SJCRH30 (cell line): ENCODE measurements at regions not wholly inside any gene's neighbourhood (a gene's known extent, or its start where the extent isn't known, plus 50 kb on each side); places are given as distances from the start of the nearest gene placed in this dataset.

Experiments
- DNase-seq, 2 experiments: peaks; one replicate each; pipeline ENCODE4 v3.0.0-alpha.2; 2015 to 2020
- H3K27ac ChIP-seq: fragments of 250-450 bp; sonication (Bioruptor Pico); 2 replicates; pipeline ENCODE4 v1.5.1; 2020; ENCODE audit warnings: mild to moderate bottlenecking, moderate library complexity
- H3K27me3 ChIP-seq: fragments of 250-450 bp; sonication (Bioruptor Pico); 2 replicates; pipeline ENCODE4 v1.5.1; 2020; ENCODE audit warnings: mild to moderate bottlenecking, moderate library complexity
- H3K36me3 ChIP-seq: fragments of 250-450 bp; sonication (Bioruptor Pico); 2 replicates; pipeline ENCODE4 v1.5.1; 2020; ENCODE audit warnings: mild to moderate bottlenecking, moderate library complexity
- H3K4me1 ChIP-seq: fragments of 250-450 bp; sonication (Bioruptor Pico); 2 replicates; pipeline ENCODE4 v1.5.1; 2020; ENCODE audit warnings: mild to moderate bottlenecking, moderate library complexity
- H3K4me3 ChIP-seq: fragments of 250-450 bp; sonication (Bioruptor Pico); 2 replicates; pipeline ENCODE4 v1.5.1; 2020; ENCODE audit warnings: mild to moderate bottlenecking, moderate library complexity
- H3K9me3 ChIP-seq: fragments of 250-450 bp; sonication (Bioruptor Pico); replicated peaks from 2 replicates; pipeline ENCODE4 v1.5.1; 2020; ENCODE audit warnings: mild to moderate bottlenecking, moderate library complexity

- DNase-seq, result no peak
- Histone ChIP-seq H3K9me3 (no peaks in the 10 kb centered on the region), H3K27ac (no peak overlapping the region), H3K36me3 (no peaks in the 10 kb centered on the region), H3K4me3 (no peak overlapping the region), H3K4me1 (no peaks in the 10 kb centered on the region), H3K27me3 (no peaks in the 10 kb centered on the region)
Measured at GRCh38 chrY:8151561-8151960, 1185.7 kb upstream of the TSPY4 start.

- no peaks in the 10 kb centered on the region for H3K27me3 ChIP-seq
- no peak overlapping the region for H3K27ac ChIP-seq
- DNase-seq, result no peak
- no peaks in the 10 kb centered on the region for H3K36me3 ChIP-seq
- H3K4me3 ChIP-seq, result no peak overlapping the region
- no peaks in the 10 kb centered on the region for H3K9me3 ChIP-seq
- H3K4me1 ChIP-seq, result no peaks in the 10 kb centered on the region
Measured at GRCh38 chrY:8128578-8128977, 1208.7 kb upstream of the TSPY4 start.

GRCh38 chrY:8125907-8126571 lies 1211.2 kb upstream of the TSPY4 start:
- H3K4me1 ChIP-seq, result no peaks in the 10 kb centered on the region
- no peaks in the 10 kb centered on the region for H3K36me3 ChIP-seq
- no peak for DNase-seq
- H3K4me3 ChIP-seq, result no peak overlapping the region
- H3K27me3 ChIP-seq, result no peaks in the 10 kb centered on the region
- H3K27ac ChIP-seq, result no peak overlapping the region
- H3K9me3 ChIP-seq, result no peaks in the 10 kb centered on the region

- Histone ChIP-seq H3K9me3 (no peaks in the 10 kb centered on the region), H3K36me3 (no peaks in the 10 kb centered on the region), H3K4me3 (no peak overlapping the region), H3K4me1 (no peaks in the 10 kb centered on the region), H3K27me3 (no peaks in the 10 kb centered on the region), H3K27ac (no peak overlapping the region)
- no peak for DNase-seq
Measured at GRCh38 chrY:8121825-8122224, 1210.3 kb upstream of the AMELY start.

GRCh38 chrY:8094429-8094828 lies 1182.9 kb upstream of the AMELY start:
- no peak overlapping the region for H3K27ac ChIP-seq
- DNase-seq, result no peak
- no peaks in the 10 kb centered on the region for H3K4me1 ChIP-seq
- no peaks in the 10 kb centered on the region for H3K9me3 ChIP-seq
- no peaks in the 10 kb centered on the region for H3K36me3 ChIP-seq
- no peaks in the 10 kb centered on the region for H3K27me3 ChIP-seq
- H3K4me3 ChIP-seq, result no peak overlapping the region

GRCh38 chrY:8092926-8093325 lies 1181.4 kb upstream of the AMELY start:
- H3K4me3 ChIP-seq, result no peak overlapping the region
- H3K36me3 ChIP-seq, result no peaks in the 10 kb centered on the region
- no peak overlapping the region for H3K27ac ChIP-seq
- H3K4me1 ChIP-seq, result no peaks in the 10 kb centered on the region
- no peak for DNase-seq
- no peaks in the 10 kb centered on the region for H3K27me3 ChIP-seq
- no peaks in the 10 kb centered on the region for H3K9me3 ChIP-seq

- no peak overlapping the region for H3K27ac ChIP-seq
- no peak for DNase-seq
- no peaks in the 10 kb centered on the region for H3K4me1 ChIP-seq
- H3K9me3 ChIP-seq, result no peaks in the 10 kb centered on the region
- no peaks in the 10 kb centered on the region for H3K27me3 ChIP-seq
- no peaks in the 10 kb centered on the region for H3K36me3 ChIP-seq
- no peak overlapping the region for H3K4me3 ChIP-seq
Measured at GRCh38 chrY:8085925-8086324, 1174.4 kb upstream of the AMELY start.

GRCh38 chrY:8084192-8084591 lies 1172.6 kb upstream of the AMELY start:
- no peak overlapping the region for H3K4me3 ChIP-seq
- DNase-seq, result no peak
- no peaks in the 10 kb centered on the region for H3K4me1 ChIP-seq
- H3K36me3 ChIP-seq, result no peaks in the 10 kb centered on the region
- H3K9me3 ChIP-seq, result no peaks in the 10 kb centered on the region
- H3K27me3 ChIP-seq, result no peaks in the 10 kb centered on the region
- H3K27ac ChIP-seq, result no peak overlapping the region

- no peak for DNase-seq
- no peak overlapping the region for H3K4me3 ChIP-seq
- H3K36me3 ChIP-seq, result no peaks in the 10 kb centered on the region
- H3K9me3 ChIP-seq, result no peaks in the 10 kb centered on the region
- no peak overlapping the region for H3K27ac ChIP-seq
- no peaks in the 10 kb centered on the region for H3K27me3 ChIP-seq
- H3K4me1 ChIP-seq, result no peaks in the 10 kb centered on the region
Measured at GRCh38 chrY:8081151-8081550, 1169.6 kb upstream of the AMELY start.

- H3K36me3 ChIP-seq, result no peaks in the 10 kb centered on the region
- H3K27ac ChIP-seq, result no peak overlapping the region
- H3K27me3 ChIP-seq, result no peaks in the 10 kb centered on the region
- no peaks in the 10 kb centered on the region for H3K4me1 ChIP-seq
- no peak for DNase-seq
- H3K4me3 ChIP-seq, result no peak overlapping the region
- H3K9me3 ChIP-seq, result no peaks in the 10 kb centered on the region
Measured at GRCh38 chrY:8065220-8065619, 1153.7 kb upstream of the AMELY start.

GRCh38 chrY:8064500-8064899 lies 1152.9 kb upstream of the AMELY start:
- DNase-seq, result no peak

GRCh38 chrY:8063973-8064372 lies 1152.4 kb upstream of the AMELY start:
- no peak overlapping the region for H3K27ac ChIP-seq
- H3K4me3 ChIP-seq, result no peak overlapping the region
- no peak for DNase-seq
- no peaks in the 10 kb centered on the region for H3K4me1 ChIP-seq
- H3K36me3 ChIP-seq, result no peaks in the 10 kb centered on the region
- no peaks in the 10 kb centered on the region for H3K27me3 ChIP-seq
- no peaks in the 10 kb centered on the region for H3K9me3 ChIP-seq

More at GRCh38 chrY:8064500-8064899, 1152.9 kb upstream of the AMELY start:
- Histone ChIP-seq H3K36me3 (no peaks in the 10 kb centered on the region), H3K4me3 (no peak overlapping the region), H3K9me3 (no peaks in the 10 kb centered on the region), H3K27me3 (no peaks in the 10 kb centered on the region), H3K4me1 (no peaks in the 10 kb centered on the region), H3K27ac (no peak overlapping the region)

- Histone ChIP-seq H3K9me3 (no peaks in the 10 kb centered on the region), H3K4me1 (no peaks in the 10 kb centered on the region), H3K36me3 (no peaks in the 10 kb centered on the region), H3K27me3 (no peaks in the 10 kb centered on the region), H3K4me3 (no peak overlapping the region), H3K27ac (no peak overlapping the region)
- DNase-seq, result no peak
Measured at GRCh38 chrY:8058613-8059012, 1147.1 kb upstream of the AMELY start.

- H3K27ac ChIP-seq, result no peak overlapping the region
- no peak overlapping the region for H3K4me3 ChIP-seq
- no peaks in the 10 kb centered on the region for H3K27me3 ChIP-seq
- H3K9me3 ChIP-seq, result no peaks in the 10 kb centered on the region
- H3K36me3 ChIP-seq, result no peaks in the 10 kb centered on the region
- H3K4me1 ChIP-seq, result no peaks in the 10 kb centered on the region
- no peak for DNase-seq
Measured at GRCh38 chrY:8051340-8051739, 1139.8 kb upstream of the AMELY start.

GRCh38 chrY:8041238-8041637 lies 1129.7 kb upstream of the AMELY start:
- no peak overlapping the region for H3K4me3 ChIP-seq
- H3K4me1 ChIP-seq, result no peaks in the 10 kb centered on the region
- H3K9me3 ChIP-seq, result no peaks in the 10 kb centered on the region
- H3K27ac ChIP-seq, result no peak overlapping the region
- no peaks in the 10 kb centered on the region for H3K27me3 ChIP-seq
- no peak for DNase-seq
- H3K36me3 ChIP-seq, result no peaks in the 10 kb centered on the region

GRCh38 chrY:8036563-8036962 lies 1125.0 kb upstream of the AMELY start:
- no peaks in the 10 kb centered on the region for H3K9me3 ChIP-seq
- no peak for DNase-seq
- H3K36me3 ChIP-seq, result no peaks in the 10 kb centered on the region

More at GRCh38 chrY:8036563-8036962, 1125.0 kb upstream of the AMELY start:
- Histone ChIP-seq H3K4me3 (no peak overlapping the region), H3K4me1 (no peaks in the 10 kb centered on the region), H3K27ac (no peak overlapping the region), H3K27me3 (no peaks in the 10 kb centered on the region)
